Activated CD8-positive, alpha-beta memory T cell treated with anti-CD3 and anti-CD28 coated beads, Interleukin-2, amount 50 U/mL, for 24 hours (primary cell): ENCODE measurements at regions not wholly inside any gene's neighbourhood (a gene's known extent, or its start where the extent isn't known, plus 50 kb on each side); places are given as distances from the start of the nearest gene placed in this dataset.

ENCODE experiments used
- DNase-seq: peaks from one replicate; pipeline ENCODE4 v3.0.0-alpha.2; 2020; ENCODE audit errors: extremely low read depth

DNA sequence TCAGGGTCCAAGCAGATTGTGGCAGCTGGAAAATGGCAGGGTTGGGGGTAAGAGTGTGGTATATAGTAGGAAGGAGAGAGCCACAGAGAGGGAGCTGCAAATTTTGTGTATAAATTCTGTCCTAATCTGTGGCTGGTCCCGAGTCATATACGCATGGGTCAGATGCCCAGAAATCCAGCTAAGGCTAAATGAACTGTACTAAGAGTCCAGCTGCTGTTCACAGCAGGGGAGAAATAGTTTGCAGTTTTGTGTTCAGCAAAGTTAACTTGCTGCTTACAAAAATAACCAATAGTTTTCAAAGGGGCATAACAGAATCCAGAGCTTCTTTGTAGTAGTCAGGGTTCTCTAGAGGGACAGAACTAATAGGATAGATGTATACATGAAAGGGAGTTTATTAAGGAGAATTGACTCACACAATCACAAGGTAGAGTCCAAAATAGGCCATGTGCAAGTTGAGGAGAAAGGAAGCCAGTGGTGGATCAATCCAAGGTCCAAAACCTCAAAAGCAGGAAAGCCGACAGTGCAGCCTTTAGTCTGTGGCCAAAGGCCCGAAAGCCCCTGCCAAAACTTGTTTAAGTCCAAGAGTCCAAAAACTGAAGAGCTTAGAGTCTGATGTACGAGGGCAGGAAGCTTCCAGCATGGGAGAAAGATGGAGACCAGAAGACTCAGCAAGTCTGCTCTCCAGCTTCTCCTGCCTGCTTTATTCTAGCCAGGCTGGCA lies 146.1 kb upstream of the KBTBD8 start:
- DNase-seq, result no peak

DNA sequence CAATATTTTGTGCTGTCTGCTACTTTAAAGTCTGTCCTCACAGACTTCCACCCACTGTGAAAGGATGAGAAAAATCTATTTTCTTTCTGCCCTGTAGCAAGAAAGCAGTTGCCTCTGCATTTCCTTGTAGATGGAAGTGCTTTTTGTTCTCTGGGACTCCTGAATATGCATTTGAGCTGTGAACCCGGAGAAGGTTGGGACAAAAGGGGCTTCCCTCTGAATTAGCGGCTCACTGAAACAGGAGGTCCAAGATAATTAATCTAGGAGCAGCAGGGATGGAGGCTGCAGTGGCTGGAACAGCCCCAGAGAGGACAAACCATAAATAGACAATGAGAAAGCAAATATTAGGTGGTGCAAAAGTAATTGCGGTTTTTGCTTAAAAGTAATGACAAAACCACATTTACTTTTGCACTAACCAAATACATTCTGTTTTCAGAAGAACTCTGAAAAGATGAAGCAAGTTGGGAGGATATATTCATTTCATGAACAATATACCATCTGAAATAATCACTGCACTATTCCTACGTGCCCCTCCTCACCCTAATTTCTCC lies 143.4 kb upstream of the KBTBD8 start:
- no peak for DNase-seq

DNA sequence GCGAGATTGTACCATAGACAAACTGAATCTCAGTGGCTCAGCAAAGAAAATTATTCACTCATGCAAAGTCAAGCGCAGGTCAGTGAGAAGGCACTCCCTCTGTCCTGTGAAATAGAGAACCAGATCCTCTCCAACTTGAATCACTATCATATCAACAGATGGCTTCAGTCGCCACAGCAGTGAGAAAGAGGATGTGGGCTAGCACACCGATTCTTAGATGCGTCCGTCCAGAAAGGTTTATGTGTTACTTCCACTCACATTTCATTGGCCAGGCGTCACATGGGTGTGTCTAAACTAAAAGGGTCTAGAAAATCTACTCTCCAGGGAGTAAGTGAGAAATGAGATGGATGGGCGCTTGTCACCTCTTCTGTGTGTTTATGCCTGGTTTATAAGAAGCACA lies 141.6 kb upstream of the KBTBD8 start:
- DNase-seq, result no peak

DNA sequence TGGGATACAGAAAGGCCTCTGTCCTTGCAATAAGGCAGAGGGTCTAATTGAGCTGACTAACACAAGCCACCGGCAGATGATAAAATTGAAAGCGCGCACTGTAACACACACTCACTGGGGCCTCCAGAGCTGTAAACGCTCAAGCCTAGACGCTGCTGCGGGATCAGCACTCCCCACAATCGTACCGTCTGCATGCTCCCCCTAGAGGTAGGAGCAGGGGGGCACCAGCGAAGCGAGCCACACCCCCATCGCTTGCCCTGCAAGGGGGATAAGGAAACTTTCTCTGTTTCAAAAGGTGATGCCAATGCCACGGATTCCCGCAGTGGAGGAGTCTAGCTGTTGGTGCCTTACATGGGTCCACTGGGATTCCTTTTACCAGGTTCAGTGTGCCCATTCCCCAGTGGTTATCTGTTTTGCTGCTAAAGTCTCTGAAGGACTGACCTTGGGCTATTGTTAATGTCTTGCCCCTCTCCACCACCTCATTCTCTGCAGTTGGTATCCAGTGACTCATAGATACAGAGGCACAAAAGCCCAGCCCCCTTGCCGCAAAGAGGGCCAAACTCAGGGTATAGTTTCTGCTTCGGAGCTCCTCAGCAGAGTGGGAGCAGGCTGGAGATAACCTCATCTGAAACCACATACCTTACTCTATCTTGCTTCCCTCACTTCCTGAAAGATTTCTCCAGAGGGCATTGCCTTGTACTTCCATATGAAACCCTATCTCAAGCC lies 139.3 kb upstream of the KBTBD8 start:
- no peak for DNase-seq

DNA sequence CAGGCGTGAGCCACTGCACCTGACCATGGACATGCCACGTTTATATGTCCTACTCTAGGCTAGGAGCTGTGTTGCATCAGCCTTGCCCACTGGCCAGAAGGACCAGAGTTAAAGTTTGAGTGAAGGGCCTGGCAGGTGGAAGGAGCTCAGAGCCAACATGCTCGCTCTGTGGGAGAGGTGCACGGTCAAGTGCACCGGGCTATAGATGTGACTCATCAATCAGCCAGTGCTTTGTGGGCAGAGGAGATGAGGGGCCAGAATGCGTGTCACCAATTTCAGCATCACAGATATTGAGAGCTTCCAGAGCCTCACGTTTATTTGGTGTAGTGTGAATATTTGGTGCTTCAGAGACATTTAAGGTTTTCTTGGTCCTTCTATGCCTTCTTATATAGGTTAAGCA lies 137.3 kb upstream of the KBTBD8 start:
- DNase-seq, result no peak

DNA sequence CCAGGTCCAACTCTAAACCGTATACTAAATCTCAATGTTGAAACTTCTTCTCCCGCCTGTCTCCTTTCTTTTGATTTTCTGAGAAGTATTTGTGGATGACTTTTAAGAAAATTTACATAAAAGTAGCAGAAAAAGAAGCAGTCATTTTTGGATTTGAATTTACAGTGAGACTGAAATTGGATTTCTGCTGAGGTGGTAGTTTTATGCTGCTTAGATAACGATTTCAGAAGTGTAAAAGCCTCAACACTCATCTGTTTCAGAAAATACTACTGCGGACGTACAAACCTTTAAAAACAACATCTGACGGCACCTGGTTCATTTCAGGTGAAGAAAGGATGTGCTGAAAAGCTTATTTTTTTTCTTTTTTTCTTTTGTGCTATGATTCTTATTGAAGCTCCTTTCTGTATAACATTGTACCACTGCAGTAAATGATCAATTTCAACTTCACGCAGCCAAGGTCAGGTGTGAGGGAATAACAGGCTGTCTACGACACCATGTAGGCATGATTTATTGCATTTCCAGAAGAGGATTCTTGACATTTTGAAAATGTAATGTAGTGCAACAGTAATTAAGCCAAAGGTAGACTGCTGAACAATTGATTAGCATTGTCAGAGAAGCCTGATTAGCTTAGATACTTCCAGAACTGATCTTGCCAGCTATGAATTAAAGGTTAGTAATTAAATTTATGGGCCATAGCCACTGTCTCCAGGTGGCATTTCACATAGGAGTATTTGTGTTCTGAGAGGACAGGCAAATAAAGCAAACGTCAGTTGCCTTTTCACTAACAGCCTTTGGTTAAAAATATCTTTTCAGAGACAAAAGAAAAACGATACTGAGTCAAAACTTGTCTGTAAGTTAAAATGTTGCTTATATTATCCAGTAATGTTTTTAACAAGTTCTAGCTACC lies 134.6 kb upstream of the KBTBD8 start:
- DNase-seq, result no peak

DNA sequence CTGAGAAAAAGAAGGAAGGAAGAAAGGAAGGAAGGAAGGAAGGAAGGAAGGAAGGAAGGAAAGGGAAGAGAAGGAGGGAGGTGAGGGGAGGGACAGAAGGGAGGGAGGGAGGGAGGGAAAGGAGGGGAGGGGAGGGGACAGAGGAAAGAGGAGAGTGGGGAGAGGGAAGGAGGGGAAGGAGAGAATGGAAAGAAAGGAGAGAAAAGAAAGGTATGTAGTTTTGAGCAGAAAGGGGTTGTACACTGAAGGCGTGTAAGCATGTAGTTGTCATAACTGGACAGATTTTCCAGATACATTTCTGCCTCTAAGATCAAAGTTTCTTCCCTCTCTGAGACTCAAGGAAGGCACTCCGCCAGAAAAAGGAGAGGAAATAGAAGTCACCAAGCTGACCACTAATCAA lies 113.4 kb upstream of the KBTBD8 start:
- DNase-seq, result no peak

DNA sequence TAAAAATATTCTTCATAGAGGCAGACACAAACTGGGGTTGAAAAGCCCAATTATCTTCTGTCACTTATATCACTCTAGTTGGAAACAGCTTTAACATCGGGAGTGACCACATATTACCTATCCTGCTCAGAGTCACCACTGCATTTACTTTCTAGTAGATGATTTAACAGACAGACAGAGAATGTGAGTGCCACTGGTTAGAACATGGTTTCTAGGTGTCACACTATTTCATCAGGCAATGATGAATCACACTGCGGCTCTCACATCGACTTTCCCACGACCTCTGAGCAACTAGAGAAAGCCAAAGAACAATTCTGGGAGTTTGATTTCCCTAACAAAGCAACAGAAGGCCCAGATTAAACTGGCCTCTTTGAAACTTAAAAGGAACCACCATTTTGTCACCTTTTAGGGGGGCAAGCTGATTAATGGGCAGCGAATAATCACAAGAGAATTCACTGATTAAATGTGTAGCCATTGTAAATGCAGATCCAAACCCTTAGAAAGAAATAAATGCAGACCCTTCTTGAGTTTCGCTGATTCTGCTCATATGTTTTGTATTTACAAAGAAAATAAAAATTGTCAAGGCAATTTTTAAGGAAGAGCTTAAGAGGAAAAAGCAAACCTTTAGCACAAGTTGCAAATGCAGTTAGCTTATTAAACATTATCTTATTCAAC lies 112.6 kb upstream of the KBTBD8 start:
- no peak for DNase-seq

DNA sequence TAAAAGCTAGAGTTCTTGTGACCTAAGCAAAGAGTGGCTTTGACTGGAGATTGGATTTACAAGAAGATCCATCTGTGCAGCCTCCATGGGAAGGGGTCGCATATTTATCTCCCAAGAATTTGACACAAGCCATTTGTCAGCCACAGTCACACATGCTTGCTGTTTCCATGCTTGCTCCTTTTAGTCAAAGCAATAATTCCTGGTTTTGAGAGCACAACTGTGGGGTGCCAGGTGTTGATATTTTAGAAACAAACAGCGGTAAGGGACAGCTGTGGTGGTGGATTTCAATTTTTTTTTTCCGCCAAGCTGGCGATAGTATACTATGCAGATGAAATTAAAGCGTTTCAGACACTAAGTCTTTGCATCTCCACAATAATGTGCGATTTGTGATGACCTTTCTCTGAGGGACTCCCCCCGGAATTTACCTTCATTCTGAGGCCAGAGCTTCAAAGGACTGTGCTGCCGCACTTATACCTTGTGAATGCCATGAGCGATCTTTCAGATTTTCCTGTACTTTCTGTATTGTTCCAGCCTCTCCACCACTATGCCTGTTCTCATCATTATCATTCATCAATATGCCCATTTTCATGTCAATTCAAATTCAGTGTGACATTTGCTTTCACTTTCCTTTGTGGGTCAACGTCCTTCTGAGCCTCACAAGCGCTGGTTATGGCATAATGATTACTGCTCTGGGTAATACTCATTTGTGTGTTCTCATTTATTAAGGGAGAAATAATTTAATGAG lies 108.2 kb upstream of the KBTBD8 start:
- DNase-seq, result no peak

DNA sequence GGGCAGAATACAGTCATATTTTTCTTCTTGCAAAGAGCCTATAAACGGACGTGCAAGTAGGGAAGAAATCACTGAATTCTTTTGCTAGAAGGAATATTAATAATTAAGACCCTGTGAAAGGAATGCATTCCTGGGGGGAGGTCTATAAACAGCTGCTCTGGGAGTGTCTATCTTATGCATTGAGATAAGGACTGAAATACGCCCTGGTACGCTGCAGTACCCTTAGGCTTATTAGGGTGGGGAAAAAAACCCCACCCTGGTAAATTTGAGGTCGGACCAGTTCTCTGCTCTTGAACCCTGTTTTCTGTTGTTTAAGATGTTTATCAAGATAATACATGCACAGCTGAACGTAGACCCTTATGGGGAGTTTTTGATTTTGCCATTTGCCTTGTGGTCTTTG lies 100.0 kb upstream of the KBTBD8 start:
- DNase-seq, result no peak

DNA sequence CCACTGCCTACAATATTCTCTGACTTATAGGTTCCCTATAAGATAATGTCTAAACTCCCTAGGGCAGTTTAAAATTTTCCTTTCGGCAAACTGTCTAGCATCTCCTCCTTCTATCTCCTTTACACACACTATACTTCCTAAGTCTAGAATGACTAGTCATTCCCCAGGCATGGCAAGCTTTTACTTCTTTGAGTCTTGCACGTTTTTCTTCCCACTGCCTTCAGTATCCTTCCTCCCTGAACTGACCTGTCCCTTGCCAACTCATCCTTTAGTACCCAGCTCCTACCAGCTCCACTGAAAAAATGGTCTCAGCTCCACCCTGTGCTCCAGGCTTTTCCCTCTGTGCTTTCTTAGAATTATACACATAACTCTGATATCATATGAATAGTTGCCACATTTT lies 93.8 kb upstream of the KBTBD8 start:
- no peak for DNase-seq

DNA sequence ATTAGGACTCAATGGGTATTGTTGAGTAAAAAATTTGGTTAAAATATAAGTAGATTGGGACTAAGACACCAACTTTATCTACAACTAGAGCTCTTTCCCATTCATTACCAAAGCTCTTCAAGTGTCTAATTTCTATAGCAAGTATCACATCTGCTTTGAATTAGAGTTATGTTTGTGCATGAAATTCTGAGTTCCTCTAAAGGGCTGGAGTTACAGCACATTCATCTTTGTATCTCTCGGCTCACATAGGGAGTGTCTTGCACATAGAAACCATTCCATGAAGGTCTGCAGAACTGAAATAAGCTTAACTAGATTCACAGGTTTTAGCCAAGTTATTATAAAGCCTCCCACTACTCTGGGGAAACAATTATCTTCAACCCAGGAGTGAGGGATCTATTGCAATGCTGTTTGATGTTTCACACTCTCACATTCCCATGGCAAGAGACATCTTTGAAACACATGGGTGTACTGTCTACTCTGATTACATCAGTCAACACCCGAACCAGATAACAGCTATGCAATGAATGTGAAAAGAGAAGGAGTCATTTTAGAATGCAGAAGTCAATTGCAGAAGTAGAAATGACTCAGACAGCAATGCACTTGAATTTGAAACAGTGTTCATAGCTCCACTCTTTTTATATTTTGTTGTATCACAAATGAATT lies 93.1 kb upstream of the KBTBD8 start:
- no peak for DNase-seq

DNA sequence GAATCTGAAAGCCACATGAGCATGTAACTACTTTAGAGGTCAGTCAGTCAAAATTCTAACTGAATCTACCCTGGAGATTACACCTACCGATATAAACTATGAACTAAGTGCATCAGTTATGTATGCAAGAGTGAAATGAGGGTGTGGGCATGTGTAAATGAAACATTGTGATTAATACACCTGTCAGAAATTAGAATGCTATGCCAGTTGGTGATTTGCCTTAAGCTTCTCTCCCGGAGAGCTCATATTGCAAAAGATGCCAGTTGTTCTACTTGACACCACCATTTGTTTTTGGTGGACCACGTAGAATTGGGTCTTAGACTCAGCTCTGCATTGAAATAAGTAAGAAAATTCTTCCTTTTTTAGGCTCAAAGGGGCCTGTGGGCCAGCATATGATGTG lies 91.0 kb upstream of the KBTBD8 start:
- no peak for DNase-seq

DNA sequence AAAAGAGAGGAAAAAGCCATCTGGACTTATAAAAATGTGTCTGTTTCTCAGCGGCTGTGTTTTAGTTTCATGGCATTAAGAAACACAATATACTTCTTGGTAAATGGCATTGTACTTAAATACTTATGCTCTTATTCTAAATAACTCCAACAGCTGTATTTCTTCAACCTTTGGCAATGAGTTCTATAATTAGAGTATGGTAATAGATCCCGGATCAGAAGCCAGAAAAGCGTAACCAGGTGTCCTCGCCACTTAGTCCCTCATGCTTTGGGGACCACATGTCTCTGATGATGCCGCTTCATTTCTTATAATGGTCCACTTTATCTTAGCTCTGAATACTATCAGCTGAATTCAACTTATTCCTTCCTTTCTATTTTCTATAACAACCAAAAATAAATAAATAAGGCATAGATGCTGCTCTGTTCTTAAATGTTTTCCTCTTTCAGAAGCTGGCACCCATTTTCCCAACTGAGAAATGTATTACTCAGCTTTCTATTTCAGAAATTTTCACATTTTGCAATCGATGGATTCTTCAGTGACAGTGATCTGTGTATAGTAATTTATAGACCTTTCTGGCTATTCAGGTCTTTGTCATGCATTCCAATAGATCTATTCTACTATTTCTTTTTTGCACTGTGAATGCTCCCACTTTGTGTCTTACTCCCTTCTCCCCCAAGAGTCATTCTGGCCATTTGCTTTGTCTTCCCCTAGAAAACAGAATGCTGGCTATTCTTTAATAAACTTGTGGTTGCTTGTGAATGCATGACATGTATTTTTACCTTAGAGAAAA lies 87.6 kb upstream of the KBTBD8 start:
- DNase-seq, result no peak

DNA sequence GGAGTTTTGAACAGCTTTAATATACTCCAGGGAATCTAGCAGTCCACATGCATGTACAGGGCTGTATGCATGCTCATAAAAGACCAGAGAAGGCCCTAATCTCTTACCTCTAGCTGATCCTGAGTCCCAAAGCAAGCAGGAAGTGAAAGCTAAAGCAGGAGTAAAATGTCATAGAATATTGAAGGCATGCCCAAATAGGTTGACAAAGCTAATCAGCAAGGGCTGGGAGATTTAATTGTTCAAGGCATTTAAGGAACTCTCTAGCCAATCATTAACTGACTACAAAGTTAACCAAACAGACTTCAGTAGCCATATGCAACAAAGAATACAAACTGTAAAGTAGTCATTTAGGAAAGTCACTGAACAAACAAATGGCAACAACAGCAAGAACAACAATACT lies 85.8 kb upstream of the KBTBD8 start:
- no peak for DNase-seq

DNA sequence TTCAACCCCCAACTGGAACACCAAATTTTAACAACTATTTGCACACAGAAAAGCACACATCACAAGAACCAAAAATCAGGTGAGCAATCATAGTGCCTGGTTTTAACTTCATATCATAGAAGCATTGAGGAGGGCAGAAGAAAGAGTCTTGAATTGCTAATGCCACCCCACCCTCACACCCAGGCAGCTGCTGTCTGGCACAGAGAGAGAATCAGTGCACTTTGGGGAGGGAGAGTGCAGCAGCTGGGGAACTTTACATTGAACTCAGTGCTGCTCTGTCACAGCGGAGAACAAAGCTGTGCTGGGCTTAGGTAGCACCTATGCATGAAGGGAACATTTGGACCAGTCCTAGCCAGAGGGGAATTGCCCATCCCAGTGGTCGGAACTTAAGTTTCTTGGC lies 76.0 kb upstream of the KBTBD8 start:
- DNase-seq, result no peak

DNA sequence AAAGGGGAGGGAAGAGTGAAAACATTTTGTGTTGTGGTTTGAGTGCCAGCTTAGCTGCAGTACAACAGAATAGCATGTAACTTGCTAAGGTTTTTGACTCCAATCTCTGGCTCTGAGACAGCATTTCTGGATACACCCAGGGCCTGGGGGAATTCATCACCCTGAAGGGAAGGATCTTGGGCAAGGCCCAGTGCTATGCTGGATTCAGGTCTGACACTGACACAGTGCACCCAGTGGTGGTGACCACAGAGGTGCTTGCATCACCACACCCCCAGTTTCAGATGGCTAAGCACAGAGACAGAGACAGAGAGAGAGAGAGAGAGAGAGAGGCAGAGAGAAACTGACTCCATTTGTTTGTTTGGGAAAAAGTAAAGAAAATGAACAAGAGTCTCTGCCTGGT lies 74.1 kb upstream of the KBTBD8 start:
- no peak for DNase-seq

DNA sequence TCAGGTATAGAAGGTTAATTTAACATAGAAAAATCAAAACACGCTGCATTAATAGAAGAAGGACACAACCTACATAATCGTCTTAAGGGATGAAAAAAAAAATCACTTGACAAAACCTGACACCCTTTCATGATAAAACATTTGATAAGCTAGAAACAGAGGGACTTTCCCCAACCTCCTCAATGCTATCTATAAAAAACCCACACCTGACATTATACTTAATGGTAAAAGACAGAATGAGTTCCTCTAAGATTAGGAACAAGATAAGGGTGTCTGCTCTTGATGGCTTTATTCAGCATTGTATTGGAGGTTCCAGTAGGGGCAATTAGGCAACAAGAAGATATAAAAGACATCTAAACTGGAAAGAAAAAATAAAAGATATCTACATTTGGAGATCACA lies 69.9 kb upstream of the KBTBD8 start:
- no peak for DNase-seq

DNA sequence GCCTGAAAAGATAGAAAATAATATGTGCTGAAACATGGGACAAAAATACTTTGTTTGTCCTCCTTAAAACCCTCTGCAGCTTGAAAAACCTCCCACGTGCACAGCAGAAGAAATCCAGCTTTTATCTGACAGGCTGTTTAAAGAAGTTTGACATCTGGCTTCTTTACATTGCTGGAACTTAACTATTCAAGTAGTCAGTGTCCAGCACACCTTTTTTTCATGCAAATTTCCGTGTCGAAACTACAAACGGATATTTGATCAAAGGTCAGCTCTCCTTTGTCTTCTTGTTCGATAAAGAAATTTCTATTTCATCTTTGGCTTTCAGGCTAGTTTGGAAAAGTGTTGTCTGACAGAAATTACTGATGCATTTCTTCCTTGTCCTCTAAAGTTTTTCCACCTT lies 66.8 kb upstream of the KBTBD8 start:
- DNase-seq, result no peak

DNA sequence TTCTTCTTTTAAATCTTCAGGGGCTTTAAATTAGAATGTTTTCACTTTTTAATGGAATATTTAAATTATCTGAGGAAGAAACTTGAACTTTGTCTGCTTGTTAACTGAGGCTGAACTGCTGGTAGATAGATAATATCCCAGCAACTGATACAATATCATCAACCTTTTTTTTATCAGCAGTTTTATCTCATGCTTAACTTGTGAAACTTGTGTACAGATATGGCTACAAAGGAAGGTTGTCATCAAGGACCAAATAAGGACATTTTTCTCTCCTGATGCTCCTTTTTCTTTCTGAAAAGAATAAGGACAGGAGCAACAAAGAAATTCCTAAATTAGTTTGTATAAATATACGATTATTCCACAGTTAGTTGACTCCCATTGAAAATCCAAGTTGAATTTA lies 66.4 kb upstream of the KBTBD8 start:
- DNase-seq, result no peak
